Neural progenitor cell (in vitro differentiated cells): ENCODE measurements at regions not wholly inside any gene's neighbourhood (a gene's known extent, or its start where the extent isn't known, plus 50 kb on each side); places are given as distances from the start of the nearest gene placed in this dataset.

ENCODE experiments used
- DNase-seq: peaks from one replicate; pipeline ENCODE4 v3.0.0-alpha.2; 2016; ENCODE audit warnings: low spot score
- H2AFZ ChIP-seq: fragments of 200-600 bp; sonication (generic); replicated peaks from 2 replicates; pipeline ENCODE4 v1.6.1; 2016; ENCODE audit warnings: antibody characterized with exemption
- H3F3A ChIP-seq: fragments of 200-600 bp; sonication (generic); 2 replicates; pipeline ENCODE4 v1.6.1; 2016; ENCODE audit warnings: antibody characterized with exemption, low read depth
- H3K27ac ChIP-seq: fragments of 200-600 bp; sonication (generic); 2 replicates; pipeline ENCODE4 v1.5.1; 2016; ENCODE audit warnings: mild to moderate bottlenecking
- H3K27me3 ChIP-seq: fragments of 200-600 bp; sonication (generic); 2 replicates; pipeline ENCODE4 v1.6.1; 2016; ENCODE audit warnings: mild to moderate bottlenecking, moderate library complexity
- H3K36me3 ChIP-seq: fragments of 200-600 bp; sonication (generic); 2 replicates; pipeline ENCODE4 v1.5.1; 2016
- H3K4me1 ChIP-seq: fragments of 200-600 bp; sonication (generic); 2 replicates; pipeline ENCODE4 v1.6.1; 2016; ENCODE audit warnings: mixed run types
- H3K4me2 ChIP-seq: fragments of 200-600 bp; sonication (generic); 2 replicates; pipeline ENCODE4 v1.6.1; 2016
- H3K4me3 ChIP-seq: fragments of 200-600 bp; sonication (generic); 2 replicates; pipeline ENCODE4 v1.5.1; 2016
- H3K79me2 ChIP-seq: fragments of 200-600 bp; sonication (generic); 2 replicates; pipeline ENCODE4 v1.6.1; 2016; ENCODE audit warnings: low read depth
- H3K9ac ChIP-seq: fragments of 200-600 bp; sonication (generic); 2 replicates; pipeline ENCODE4 v1.6.1; 2016
- H3K9me3 ChIP-seq: fragments of 200-600 bp; sonication (generic); 2 replicates; pipeline ENCODE4 v1.5.1; 2016; ENCODE audit warnings: low read depth
- H4K20me1 ChIP-seq: fragments of 200-600 bp; sonication (generic); 2 replicates; pipeline ENCODE4 v1.6.1; 2016; ENCODE audit warnings: low read depth
- H3K27ac Mint-ChIP-seq: 3 replicates; pipeline ENCODE4 v1.8.0; 2021; ENCODE audit warnings: mixed read lengths
- H3K27me3 Mint-ChIP-seq: 2 replicates; pipeline ENCODE4 v1.8.0; 2022; ENCODE audit warnings: low read depth, mild to moderate bottlenecking, inconsistent platforms, moderate library complexity, mixed read lengths; ENCODE audit not compliant: insufficient read depth
- H3K36me3 Mint-ChIP-seq: 3 replicates; pipeline ENCODE4 v1.8.0; 2021; ENCODE audit warnings: mixed read lengths
- H3K4me1 Mint-ChIP-seq: 3 replicates; pipeline ENCODE4 v1.8.0; 2021; ENCODE audit warnings: mixed read lengths
- H3K4me3 Mint-ChIP-seq: 3 replicates; pipeline ENCODE4 v1.8.0; 2021; ENCODE audit warnings: mild to moderate bottlenecking, moderate library complexity, mixed read lengths
- H3K9me3 Mint-ChIP-seq: 3 replicates; pipeline ENCODE4 v1.8.0; 2020; ENCODE audit warnings: mixed read lengths
- CTCF ChIP-seq: fragments of 200-600 bp; sonication (generic); IDR thresholded peaks from 2 replicates; pipeline ENCODE4 v1.5.1; 2017; ENCODE audit warnings: antibody characterized with exemption, mild to moderate bottlenecking
- EZH2 ChIP-seq: fragments of 200-600 bp; sonication (generic); IDR thresholded peaks from 2 replicates; pipeline ENCODE4 v1.6.1; 2017; ENCODE audit warnings: antibody characterized with exemption, mild to moderate bottlenecking, moderate library complexity
- EZH2phosphoT487 ChIP-seq: fragments of 200-600 bp; sonication (generic); IDR thresholded peaks from 2 replicates; pipeline ENCODE4 v1.6.1; 2017; ENCODE audit warnings: antibody characterized with exemption

GRCh38 chr19:31633014-31633413 lies 283.8 kb upstream of the TSHZ3 start:
- no peaks in the 10 kb centered on the region for H3K79me2 ChIP-seq
- no peak overlapping the region for H3K9ac ChIP-seq
- H3K9me3 ChIP-seq: no peaks in the 10 kb centered on the region
- H3K27me3 ChIP-seq: no peaks in the 10 kb centered on the region
- no peak overlapping the region for H2AFZ ChIP-seq
- H3F3A ChIP-seq: peaks cover 4% of the 10 kb centered on the region
- peaks cover 9% of the 10 kb centered on the region for H3K4me1 ChIP-seq
- no peaks in the 10 kb centered on the region for H3K36me3 Mint-ChIP-seq
- H3K27ac Mint-ChIP-seq: no peak overlapping the region
- no peaks in the 10 kb centered on the region for H3K9me3 Mint-ChIP-seq
- no peak overlapping the region for H3K4me3 Mint-ChIP-seq
- H3K4me2 ChIP-seq: no peak overlapping the region
- no peak for DNase-seq
- H3K27ac ChIP-seq: no peak overlapping the region
- TF ChIP-seq EZH2 (no peak), CTCF (no peak), EZH2phosphoT487 (no peak)
- no peaks in the 10 kb centered on the region for H3K4me1 Mint-ChIP-seq
- H4K20me1 ChIP-seq: no peaks in the 10 kb centered on the region
- H3K27me3 Mint-ChIP-seq: peaks cover 2% of the 10 kb centered on the region
- H3K4me3 ChIP-seq: no peak overlapping the region
- no peaks in the 10 kb centered on the region for H3K36me3 ChIP-seq

- no peaks in the 10 kb centered on the region for H3K4me1 Mint-ChIP-seq
- H3K9ac ChIP-seq: no peak overlapping the region
Observed at GRCh38 chr19:31639306-31639705, 290.1 kb upstream of the TSHZ3 start.

GRCh38 chr19:31641591-31641990 lies 292.4 kb upstream of the TSHZ3 start:
- H3K4me1 Mint-ChIP-seq: no peaks in the 10 kb centered on the region
- TF ChIP-seq EZH2 (no peak), EZH2phosphoT487 (no peak), CTCF (no peak)

More at GRCh38 chr19:31639306-31639705, 290.1 kb upstream of the TSHZ3 start:
- peaks cover 4% of the 10 kb centered on the region for H3K27me3 Mint-ChIP-seq
- TF ChIP-seq EZH2phosphoT487: no peak
- no peak for TF ChIP-seq CTCF
- no peak for TF ChIP-seq EZH2
- Histone ChIP-seq H3K4me3 (no peak overlapping the region), H3K27ac (no peak overlapping the region), H3F3A (no peaks in the 10 kb centered on the region), H3K36me3 (no peaks in the 10 kb centered on the region), H3K27me3 (no peaks in the 10 kb centered on the region), H4K20me1 (no peaks in the 10 kb centered on the region), H3K4me2 (no peak overlapping the region), H3K9me3 (no peaks in the 10 kb centered on the region), H2AFZ (no peak overlapping the region), H3K79me2 (no peaks in the 10 kb centered on the region), H3K4me1 (no peaks in the 10 kb centered on the region)
- H3K27ac Mint-ChIP-seq: no peak overlapping the region
- H3K4me3 Mint-ChIP-seq: no peak overlapping the region
- H3K36me3 Mint-ChIP-seq: no peaks in the 10 kb centered on the region
- no peaks in the 10 kb centered on the region for H3K9me3 Mint-ChIP-seq
- no peak for DNase-seq

More at GRCh38 chr19:31641591-31641990, 292.4 kb upstream of the TSHZ3 start:
- no peak overlapping the region for H3K4me3 Mint-ChIP-seq
- Histone ChIP-seq H3K4me1 (no peaks in the 10 kb centered on the region), H3K4me2 (no peak overlapping the region), H2AFZ (no peak overlapping the region), H4K20me1 (no peaks in the 10 kb centered on the region), H3K4me3 (no peak overlapping the region), H3K79me2 (no peaks in the 10 kb centered on the region), H3F3A (no peaks in the 10 kb centered on the region), H3K9me3 (no peaks in the 10 kb centered on the region), H3K27ac (no peak overlapping the region), H3K27me3 (no peaks in the 10 kb centered on the region), H3K9ac (no peak overlapping the region), H3K36me3 (no peaks in the 10 kb centered on the region)
- no peak overlapping the region for H3K27ac Mint-ChIP-seq
- DNase-seq: no peak
- H3K36me3 Mint-ChIP-seq: no peaks in the 10 kb centered on the region
- H3K27me3 Mint-ChIP-seq: peaks cover 4% of the 10 kb centered on the region
- no peaks in the 10 kb centered on the region for H3K9me3 Mint-ChIP-seq
